Tibial nerve (tissue), 4 donors: ENCODE measurements at regions not wholly inside any gene's neighbourhood (a gene's known extent, or its start where the extent isn't known, plus 50 kb on each side); places are given as distances from the start of the nearest gene placed in this dataset.
"Not testable (repeated sequence)": the region's sequence is repeated elsewhere in the genome, so short reads cannot be mapped to it uniquely, and the experiment has no call there.

Source experiments
- DNase-seq, 2 donors: peaks; one replicate each; pipeline ENCODE4 v3.0.0-alpha.2; 2019; ENCODE audit warnings: low spot score in 2 of 2
- H3K27ac ChIP-seq, 4 donors: fragments of 200-600 bp; sonication (generic) in 3 of 4; one replicate each; pipeline ENCODE4 v1.5.1; 2017 to 2019; ENCODE audit warnings: mild to moderate bottlenecking in 1 of 4
- H3K27me3 ChIP-seq, 2 donors: fragments of 200-600 bp; sonication (generic) in 1 of 2; one replicate each; pipeline versions ENCODE4 v1.5.1 to v1.6.0; 2017 to 2019
- H3K36me3 ChIP-seq, 3 donors: fragments of 200-600 bp; sonication (generic); one replicate each; pipeline ENCODE4 v1.5.1; 2018 to 2019
- H3K4me1 ChIP-seq, 4 donors: fragments of 200-600 bp; sonication (generic) in 3 of 4; one replicate each; pipeline ENCODE4 v1.5.1; 2017 to 2019
- H3K4me3 ChIP-seq, 4 donors: fragments of 200-600 bp; sonication (generic) in 3 of 4; one replicate each; pipeline ENCODE4 v1.5.1; 2017 to 2019; ENCODE audit warnings: mild to moderate bottlenecking in 1 of 4, moderate library complexity in 1 of 4
- H3K9me3 ChIP-seq, 4 donors: fragments of 200-600 bp; sonication (generic) in 3 of 4; one replicate each; pipeline ENCODE4 v1.5.1; 2017 to 2019
- CTCF ChIP-seq, 5 experiments: fragments of 200-600 bp in 3 of 5; fragments of 450-650 bp in 2 of 5; sonication (generic) in 3 of 5; IDR thresholded peaks; one replicate each; pipeline ENCODE4 v1.5.1; 2016 to 2019; ENCODE audit warnings: antibody characterized with exemption in 5 of 5, mild to moderate bottlenecking in 3 of 5, moderate library complexity in 2 of 5
- EP300 ChIP-seq, 2 donors: sonication (generic); formaldehyde crosslinking; IDR thresholded peaks; one replicate each; pipeline ENCODE4 v1.6.1; 2017; ENCODE audit warnings: antibody characterized with exemption in 2 of 2, mild to moderate bottlenecking in 1 of 2
- POLR2A ChIP-seq, 2 donors: fragments of 450-650 bp; IDR thresholded peaks; one replicate each; pipeline ENCODE4 v1.6.1; 2017; ENCODE audit warnings: antibody characterized with exemption in 2 of 2, mild to moderate bottlenecking in 2 of 2, moderate library complexity in 2 of 2
- WGBS, 2 donors: methylation state at CpG; one replicate each; pipeline ENCODE4 v1.1.5; 2018; 5-methylcytosine and 5-hydroxymethylcytosine counted together

GRCh38 chr16:64351121-64351520 is 770.7 kb downstream of the CDH11 start:
- 88 to 93% methylated on average over 1 of the region's 1 CpG for WGBS, 2 donors
- H3K27ac ChIP-seq, result no peak overlapping the region

GRCh38 chr16:64346080-64346479 is 775.8 kb downstream of the CDH11 start:
- Histone ChIP-seq H3K27me3 (no peaks in the 10 kb centered on the region), H3K36me3 (no peaks in the 10 kb centered on the region), H3K4me3 (no peak overlapping the region), H3K27ac (no peak overlapping the region), H3K4me1 (no peaks in the 10 kb centered on the region), H3K9me3 (peaks cover 0 to 4% (median 0%) of the 10 kb centered on the region in 4 donors)
- WGBS, 2 donors, result 88 to 96% methylated on average over 3 to 4 of the region's 4 CpGs
- no peak for DNase-seq
- TF ChIP-seq POLR2A (IDR thresholded peaks at IDR 0.05), result no peak
- no peak for TF ChIP-seq EP300 (IDR thresholded peaks at IDR 0.05)
- no peak for TF ChIP-seq CTCF (IDR thresholded peaks at IDR 0.05)

More at GRCh38 chr16:64351121-64351520, 770.7 kb downstream of the CDH11 start:
- no peak for TF ChIP-seq POLR2A (IDR thresholded peaks at IDR 0.05)
- no peak for TF ChIP-seq CTCF (IDR thresholded peaks at IDR 0.05)
- TF ChIP-seq EP300 (IDR thresholded peaks at IDR 0.05), result no peak
- H3K4me3 ChIP-seq, result no peak overlapping the region
- H3K27me3 ChIP-seq, result no peaks in the 10 kb centered on the region
- H3K36me3 ChIP-seq, result no peaks in the 10 kb centered on the region
- DNase-seq, result no peak
- no peaks in the 10 kb centered on the region for H3K9me3 ChIP-seq
- no peaks in the 10 kb centered on the region for H3K4me1 ChIP-seq

GRCh38 chr16:64345142-64345541 is 776.7 kb downstream of the CDH11 start:
- TF ChIP-seq POLR2A (IDR thresholded peaks at IDR 0.05) (no peak), EP300 (IDR thresholded peaks at IDR 0.05) (no peak), CTCF (IDR thresholded peaks at IDR 0.05) (no peak)
- WGBS, 2 donors, result 95 to 100% methylated on average over 6 of the region's 6 CpGs
- H3K4me1 ChIP-seq, result no peaks in the 10 kb centered on the region
- no peak overlapping the region for H3K4me3 ChIP-seq
- H3K9me3 ChIP-seq, result peaks cover 0 to 4% (median 0%) of the 10 kb centered on the region in 4 donors
- H3K27me3 ChIP-seq, result no peaks in the 10 kb centered on the region
- no peaks in the 10 kb centered on the region for H3K36me3 ChIP-seq
- no peak for DNase-seq
- no peak overlapping the region for H3K27ac ChIP-seq

GRCh38 chr16:64343820-64344443 is 777.9 kb downstream of the CDH11 start:
- not testable (repeated sequence) for H3K4me1 ChIP-seq, H3K4me3 ChIP-seq, H3K9me3 ChIP-seq, H3K27me3 ChIP-seq, H3K27ac ChIP-seq, DNase-seq, H3K36me3 ChIP-seq
- 97 to 98% methylated on average over 20 to 39 of the region's 47 CpGs for WGBS, 2 donors

- H3K36me3 ChIP-seq, result no peaks in the 10 kb centered on the region
- no peaks in the 10 kb centered on the region for H3K27me3 ChIP-seq
- H3K27ac ChIP-seq, result no peak overlapping the region
- 87 to 95% methylated on average over 5 to 7 of the region's 8 CpGs for WGBS, 2 donors
- H3K9me3 ChIP-seq, result peaks cover 0 to 4% (median 0%) of the 10 kb centered on the region in 4 donors
- H3K4me3 ChIP-seq, result no peak overlapping the region
- DNase-seq, result no peak
- TF ChIP-seq CTCF (IDR thresholded peaks at IDR 0.05), result no peak
- no peak for TF ChIP-seq POLR2A (IDR thresholded peaks at IDR 0.05)
- no peak for TF ChIP-seq EP300 (IDR thresholded peaks at IDR 0.05)
- no peaks in the 10 kb centered on the region for H3K4me1 ChIP-seq
These were observed 778.6 kb downstream of the CDH11 start for GRCh38 chr16:64343061-64343819.

- 87 to 88% methylated on average over 1 of the region's 1 CpG for WGBS, 2 donors
- not testable (repeated sequence) for H3K27ac ChIP-seq, H3K36me3 ChIP-seq, H3K27me3 ChIP-seq, H3K9me3 ChIP-seq, DNase-seq, H3K4me1 ChIP-seq, H3K4me3 ChIP-seq
These were observed 780.5 kb downstream of the CDH11 start for GRCh38 chr16:64341336-64341735.
